ENCODE measurements at regions not wholly inside any gene's neighbourhood (a gene's known extent, or its start where the extent isn't known, plus 50 kb on each side); places are given as distances from the start of the nearest gene placed in this dataset.

DNA sequence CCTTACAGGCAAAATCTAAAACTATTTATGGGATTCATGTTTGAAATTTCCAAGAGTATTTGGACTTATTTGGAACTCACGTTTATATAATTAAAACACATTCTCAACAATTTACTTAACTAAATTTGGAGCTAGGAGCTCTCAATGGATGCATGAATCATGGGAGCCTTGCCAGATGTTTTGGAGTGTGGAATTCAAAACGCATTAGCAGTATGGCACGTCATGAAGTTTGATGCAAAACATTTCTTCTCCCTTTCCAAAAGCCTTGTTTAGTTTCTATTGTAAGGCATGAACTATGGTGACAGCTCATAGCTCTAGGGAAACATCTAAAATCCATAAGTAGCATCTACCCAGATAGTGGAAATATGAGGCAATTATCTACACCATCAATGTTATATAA is 701.6 kb downstream of the SATB2 start:
- H3K4me2 ChIP-seq (ENCODE audit: control insufficient read depth, extremely low read depth, insufficient read depth, low read depth, low read length): no peak overlapping the region
- H3K27me3 ChIP-seq (ENCODE audit: control insufficient read depth, extremely low read depth, insufficient read depth, low read length): no peaks in the 10 kb centered on the region
- no peaks in the 10 kb centered on the region for H3K4me1 ChIP-seq (ENCODE audit: control insufficient read depth, extremely low read depth, insufficient read depth, low read length)
- dilution Hi-C loops (cut with MboI; ENCODE audit: extremely low pct_ligation_motif_present, low sequenced_read_pairs): no loop called here
- no peaks in the 10 kb centered on the region for H3K9me3 ChIP-seq (ENCODE audit: control insufficient read depth, low read depth, low read length)
- no peak overlapping the region for H2AFZ ChIP-seq (ENCODE audit: control insufficient read depth, low read length)
- H3K79me2 ChIP-seq (ENCODE audit: control insufficient read depth, insufficient read depth, low read length): no peaks in the 10 kb centered on the region
- H3K9me1 ChIP-seq (ENCODE audit: control insufficient read depth, extremely low read depth, insufficient read depth, low read length): no peaks in the 10 kb centered on the region
- no peaks in the 10 kb centered on the region for H3K36me3 ChIP-seq (ENCODE audit: control insufficient read depth in 2 of 2, extremely low read depth in 1 of 2, insufficient read depth in 2 of 2, low read length in 2 of 2)
- DNase-seq (ENCODE audit: low read depth, low spot score): no peak
- no peak overlapping the region for H3K9ac ChIP-seq (ENCODE audit: control insufficient read depth, extremely low read depth, insufficient read depth, low read length)
- no peak for FAIRE-seq
- H3K4me3 ChIP-seq (ENCODE audit: control insufficient read depth in 2 of 3, extremely low read depth in 1 of 3, insufficient read depth in 2 of 3, low read depth in 1 of 3, low read length in 3 of 3): no peak overlapping the region
- no peaks in the 10 kb centered on the region for H4K20me1 ChIP-seq (ENCODE audit: control insufficient read depth, extremely low read depth, insufficient read depth, low read length)
- H3K27ac ChIP-seq (ENCODE audit: control insufficient read depth, insufficient read depth, low read length): no peak overlapping the region
- TF ChIP-seq, protein P1, sequence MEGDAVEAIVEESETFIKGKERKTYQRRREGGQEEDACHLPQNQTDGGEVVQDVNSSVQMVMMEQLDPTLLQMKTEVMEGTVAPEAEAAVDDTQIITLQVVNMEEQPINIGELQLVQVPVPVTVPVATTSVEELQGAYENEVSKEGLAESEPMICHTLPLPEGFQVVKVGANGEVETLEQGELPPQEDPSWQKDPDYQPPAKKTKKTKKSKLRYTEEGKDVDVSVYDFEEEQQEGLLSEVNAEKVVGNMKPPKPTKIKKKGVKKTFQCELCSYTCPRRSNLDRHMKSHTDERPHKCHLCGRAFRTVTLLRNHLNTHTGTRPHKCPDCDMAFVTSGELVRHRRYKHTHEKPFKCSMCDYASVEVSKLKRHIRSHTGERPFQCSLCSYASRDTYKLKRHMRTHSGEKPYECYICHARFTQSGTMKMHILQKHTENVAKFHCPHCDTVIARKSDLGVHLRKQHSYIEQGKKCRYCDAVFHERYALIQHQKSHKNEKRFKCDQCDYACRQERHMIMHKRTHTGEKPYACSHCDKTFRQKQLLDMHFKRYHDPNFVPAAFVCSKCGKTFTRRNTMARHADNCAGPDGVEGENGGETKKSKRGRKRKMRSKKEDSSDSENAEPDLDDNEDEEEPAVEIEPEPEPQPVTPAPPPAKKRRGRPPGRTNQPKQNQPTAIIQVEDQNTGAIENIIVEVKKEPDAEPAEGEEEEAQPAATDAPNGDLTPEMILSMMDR (optimal IDR thresholded peaks at IDR 0.05 in 1 of 3, IDR thresholded peaks at IDR 0.05 in 1 of 3, conservative IDR thresholded peaks at IDR 0.05 in 1 of 3; ENCODE audit: extremely low read depth in 1 of 3, insufficient read depth in 2 of 3, low read length in 3 of 3): no peak
- no peak for TF ChIP-seq EZH2 (IDR thresholded peaks at IDR 0.05; ENCODE audit: low read length)

DNA sequence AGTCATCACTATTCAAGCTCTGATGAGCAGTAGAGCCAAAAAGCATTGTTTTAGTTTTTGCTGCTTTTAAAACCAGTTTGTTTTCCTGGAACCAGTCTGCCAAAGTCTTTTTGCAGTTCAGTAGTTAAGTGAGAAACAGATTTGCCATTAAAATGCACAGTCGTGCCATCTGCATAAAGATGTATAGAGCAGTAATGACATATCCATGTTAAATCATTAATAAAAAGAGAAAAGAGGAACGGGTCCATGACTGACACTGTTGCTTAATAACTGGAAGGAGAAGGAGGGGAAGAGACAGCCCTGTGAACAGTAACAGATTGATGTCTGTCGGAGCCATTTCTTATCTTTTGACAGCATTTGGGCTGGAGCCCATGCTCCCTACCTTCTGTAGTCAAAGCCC is 704.6 kb downstream of the SATB2 start:
- Histone ChIP-seq H3K4me2 (ENCODE audit: control insufficient read depth, extremely low read depth, insufficient read depth, low read depth, low read length) (no peak overlapping the region), H3K4me3 (ENCODE audit: control insufficient read depth in 2 of 3, extremely low read depth in 1 of 3, insufficient read depth in 2 of 3, low read depth in 1 of 3, low read length in 3 of 3) (no peak overlapping the region), H3K9me1 (ENCODE audit: control insufficient read depth, extremely low read depth, insufficient read depth, low read length) (no peaks in the 10 kb centered on the region), H3K79me2 (ENCODE audit: control insufficient read depth, insufficient read depth, low read length) (no peaks in the 10 kb centered on the region), H3K36me3 (ENCODE audit: control insufficient read depth in 2 of 2, extremely low read depth in 1 of 2, insufficient read depth in 2 of 2, low read length in 2 of 2) (no peaks in the 10 kb centered on the region), H3K9me3 (ENCODE audit: control insufficient read depth, low read depth, low read length) (no peaks in the 10 kb centered on the region), H2AFZ (ENCODE audit: control insufficient read depth, low read length) (no peak overlapping the region), H4K20me1 (ENCODE audit: control insufficient read depth, extremely low read depth, insufficient read depth, low read length) (no peaks in the 10 kb centered on the region), H3K4me1 (ENCODE audit: control insufficient read depth, extremely low read depth, insufficient read depth, low read length) (no peaks in the 10 kb centered on the region), H3K27me3 (ENCODE audit: control insufficient read depth, extremely low read depth, insufficient read depth, low read length) (no peaks in the 10 kb centered on the region), H3K9ac (ENCODE audit: control insufficient read depth, extremely low read depth, insufficient read depth, low read length) (no peak overlapping the region), H3K27ac (ENCODE audit: control insufficient read depth, insufficient read depth, low read length) (no peak overlapping the region)
- TF ChIP-seq, protein P1 (optimal IDR thresholded peaks at IDR 0.05 in 1 of 3, IDR thresholded peaks at IDR 0.05 in 1 of 3, conservative IDR thresholded peaks at IDR 0.05 in 1 of 3; ENCODE audit: extremely low read depth in 1 of 3, insufficient read depth in 2 of 3, low read length in 3 of 3): no peak
- no peak for FAIRE-seq
- no peak for DNase-seq (ENCODE audit: low read depth, low spot score)
- dilution Hi-C loops (cut with MboI; ENCODE audit: extremely low pct_ligation_motif_present, low sequenced_read_pairs): no loop called here

All from keratinocyte (primary cell).